22Rv1 (cell line): ENCODE measurements at regions not wholly inside any gene's neighbourhood (a gene's known extent, or its start where the extent isn't known, plus 50 kb on each side); places are given as distances from the start of the nearest gene placed in this dataset.
A peak's percentile ranks its signal among the peaks of the same experiment; 100 is the strongest.
"Not testable (repeated sequence)": the region's sequence is repeated elsewhere in the genome, so short reads cannot be mapped to it uniquely, and the experiment has no call there.

Experiments
- H3K27ac ChIP-seq: fragments of 450-650 bp; 2 replicates; pipeline ENCODE4 v1.5.1; 2017
- ZFX ChIP-seq: fragments of 450-650 bp; IDR thresholded peaks from 2 replicates; pipeline ENCODE4 v1.6.1; 2017; ENCODE audit warnings: antibody characterized with exemption, borderline replicate concordance
- TF ChIP-seq, protein P1 (sequence below): fragments of 450-650 bp; IDR thresholded peaks from 2 replicates; pipeline ENCODE4 v1.5.1; 2017; ENCODE audit warnings: mild to moderate bottlenecking

DNA sequence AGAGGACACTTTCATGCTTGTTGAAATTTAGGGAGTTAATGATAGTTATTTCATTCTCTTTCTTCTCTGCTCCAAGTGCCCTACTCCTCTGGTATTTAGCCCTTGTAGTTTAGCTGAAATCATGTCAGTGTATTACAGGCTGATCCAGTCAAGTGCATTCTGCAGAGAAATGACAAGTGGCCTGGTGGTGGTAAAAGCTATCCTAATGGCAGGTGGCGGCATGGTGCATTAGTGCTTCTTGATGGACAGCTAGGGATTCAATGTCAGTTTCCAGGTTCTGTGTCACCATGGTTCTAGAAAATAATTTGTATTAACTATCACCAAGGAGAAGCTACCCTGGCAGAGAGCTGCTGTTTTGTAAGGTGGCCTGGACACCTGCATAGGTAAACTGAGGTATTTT lies 90.0 kb upstream of the BNIP2 start:
- TF ChIP-seq, protein P1, sequence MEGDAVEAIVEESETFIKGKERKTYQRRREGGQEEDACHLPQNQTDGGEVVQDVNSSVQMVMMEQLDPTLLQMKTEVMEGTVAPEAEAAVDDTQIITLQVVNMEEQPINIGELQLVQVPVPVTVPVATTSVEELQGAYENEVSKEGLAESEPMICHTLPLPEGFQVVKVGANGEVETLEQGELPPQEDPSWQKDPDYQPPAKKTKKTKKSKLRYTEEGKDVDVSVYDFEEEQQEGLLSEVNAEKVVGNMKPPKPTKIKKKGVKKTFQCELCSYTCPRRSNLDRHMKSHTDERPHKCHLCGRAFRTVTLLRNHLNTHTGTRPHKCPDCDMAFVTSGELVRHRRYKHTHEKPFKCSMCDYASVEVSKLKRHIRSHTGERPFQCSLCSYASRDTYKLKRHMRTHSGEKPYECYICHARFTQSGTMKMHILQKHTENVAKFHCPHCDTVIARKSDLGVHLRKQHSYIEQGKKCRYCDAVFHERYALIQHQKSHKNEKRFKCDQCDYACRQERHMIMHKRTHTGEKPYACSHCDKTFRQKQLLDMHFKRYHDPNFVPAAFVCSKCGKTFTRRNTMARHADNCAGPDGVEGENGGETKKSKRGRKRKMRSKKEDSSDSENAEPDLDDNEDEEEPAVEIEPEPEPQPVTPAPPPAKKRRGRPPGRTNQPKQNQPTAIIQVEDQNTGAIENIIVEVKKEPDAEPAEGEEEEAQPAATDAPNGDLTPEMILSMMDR: no peak
- no peak for TF ChIP-seq ZFX

DNA sequence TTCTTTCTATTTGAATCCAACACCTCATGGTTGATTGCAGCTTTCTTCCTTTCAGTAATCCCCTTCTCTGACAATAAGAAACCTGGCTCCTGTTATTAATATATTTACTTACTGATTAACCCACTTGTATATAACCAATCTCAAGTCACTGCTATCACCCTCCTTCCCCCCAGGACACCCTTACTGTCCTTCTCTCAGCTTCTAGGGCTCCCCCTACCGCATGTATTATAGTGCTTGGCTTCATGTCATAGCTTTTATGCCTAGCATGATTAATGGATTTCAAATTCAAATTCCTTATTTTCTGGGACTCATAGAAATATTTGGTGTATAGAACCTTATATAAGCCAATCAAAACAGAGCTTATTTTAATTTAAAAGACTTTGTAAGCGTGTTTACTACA lies 75.7 kb upstream of the BNIP2 start:
- TF ChIP-seq, protein P1: no peak
- TF ChIP-seq ZFX: no peak
- no peak overlapping the region for H3K27ac ChIP-seq

More for the DNA sequence above, 90.0 kb upstream of the BNIP2 start:
- no peak overlapping the region for H3K27ac ChIP-seq

DNA sequence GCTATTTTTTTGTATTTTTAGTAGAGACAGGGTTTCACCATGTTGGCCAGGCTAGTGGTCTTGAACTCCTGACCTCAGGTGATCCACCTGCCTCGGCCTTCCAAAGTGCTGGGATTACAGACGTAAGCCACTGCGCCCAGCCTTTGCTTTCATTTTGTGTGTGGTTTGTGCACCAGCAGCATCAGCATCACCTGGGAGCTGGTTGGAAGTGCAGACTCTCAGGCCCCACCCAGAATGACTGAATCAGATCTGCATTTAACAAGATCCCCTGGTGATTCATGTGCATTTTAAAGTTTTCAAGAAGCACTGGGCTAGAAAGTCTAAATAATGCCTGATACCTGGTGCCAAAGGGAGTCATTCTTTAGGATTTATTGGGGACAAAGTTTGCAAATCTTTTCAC lies 73.4 kb upstream of the BNIP2 start:
- H3K27ac ChIP-seq: no peak overlapping the region
- no peak for TF ChIP-seq ZFX
- TF ChIP-seq, protein P1: no peak

DNA sequence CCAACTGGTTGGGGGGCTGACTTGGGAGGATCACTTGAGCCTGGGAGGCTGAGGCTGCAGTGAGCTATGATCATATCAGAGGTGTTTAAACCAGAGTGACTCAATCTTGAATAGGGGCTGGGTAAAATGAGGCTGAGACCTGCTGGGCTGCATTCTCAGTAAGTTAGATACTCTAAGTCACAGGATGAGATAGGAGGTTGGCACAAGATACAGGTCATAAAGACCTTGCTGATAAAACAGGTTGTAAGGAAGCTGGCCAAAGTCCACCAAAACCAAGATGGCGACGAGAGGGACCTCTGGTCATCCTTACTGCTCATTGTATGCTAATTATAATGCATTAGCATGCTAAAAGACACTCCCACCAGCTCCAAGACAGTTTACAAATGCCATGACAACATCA lies 71.1 kb upstream of the BNIP2 start:
- H3K27ac ChIP-seq: not testable (repeated sequence)

DNA sequence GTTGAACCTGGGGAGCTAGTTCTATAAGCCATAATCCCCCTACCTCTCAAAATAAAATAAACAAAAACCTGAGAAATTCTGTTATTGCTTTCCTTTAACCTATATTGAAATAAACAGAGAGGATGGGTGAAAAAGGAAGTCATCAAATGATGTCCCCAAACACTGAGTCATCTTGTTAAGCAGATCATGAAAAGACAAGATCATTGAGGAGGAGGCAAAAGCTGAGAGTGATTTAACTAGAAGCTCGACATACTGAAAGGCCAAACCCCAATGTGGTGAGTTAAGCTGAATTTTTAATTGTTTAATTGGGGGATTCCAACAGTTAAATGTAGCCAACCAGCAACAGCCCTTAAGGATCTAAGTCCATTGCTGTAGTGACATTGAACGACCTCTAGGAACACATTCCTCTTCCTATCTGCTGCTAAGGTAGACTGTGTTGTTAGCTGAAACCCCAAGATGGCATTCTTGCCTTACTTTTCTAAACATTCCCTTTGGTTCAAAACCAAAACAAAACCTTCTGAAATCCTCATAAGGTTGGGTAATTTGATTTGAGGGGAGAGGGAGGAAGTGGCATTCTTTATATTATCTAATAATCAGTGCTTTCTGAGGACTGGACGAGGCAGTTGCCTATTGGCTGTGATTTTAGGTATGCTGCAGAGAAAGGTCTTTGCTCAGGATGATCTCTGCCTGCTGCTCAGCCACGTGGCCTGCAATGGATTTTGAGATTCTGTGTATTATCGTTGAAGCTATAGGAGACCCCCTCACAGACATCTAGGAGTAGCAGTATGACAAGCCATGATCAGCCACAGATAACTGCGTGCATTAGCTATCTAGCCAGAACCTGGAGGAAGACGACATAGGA lies 62.7 kb upstream of the BNIP2 start:
- no peak for TF ChIP-seq ZFX
- TF ChIP-seq, protein P1: no peak
- H3K27ac ChIP-seq: no peak overlapping the region

DNA sequence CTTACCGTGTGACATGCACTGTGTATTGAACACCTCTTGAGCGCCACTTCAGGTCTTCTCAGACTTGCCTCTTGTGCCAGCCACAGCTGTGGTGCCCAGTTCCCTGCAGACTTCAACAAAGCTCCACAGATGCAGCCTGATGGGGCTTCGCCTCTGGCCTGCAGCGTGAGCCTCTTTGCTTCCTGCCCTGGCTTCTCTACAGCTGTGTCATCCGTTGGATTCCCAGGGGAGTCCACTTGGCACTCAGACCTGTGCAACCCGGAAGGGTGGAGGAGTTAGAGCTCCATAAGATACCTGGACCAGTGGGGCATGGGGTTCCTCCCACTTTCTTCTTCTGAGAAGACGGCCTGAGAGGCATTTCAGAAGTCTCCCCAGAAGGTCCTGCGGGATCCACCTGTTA lies 57.7 kb upstream of the BNIP2 start:
- no peak for TF ChIP-seq ZFX
- TF ChIP-seq, protein P1: no peak
- H3K27ac ChIP-seq: no peak overlapping the region

DNA sequence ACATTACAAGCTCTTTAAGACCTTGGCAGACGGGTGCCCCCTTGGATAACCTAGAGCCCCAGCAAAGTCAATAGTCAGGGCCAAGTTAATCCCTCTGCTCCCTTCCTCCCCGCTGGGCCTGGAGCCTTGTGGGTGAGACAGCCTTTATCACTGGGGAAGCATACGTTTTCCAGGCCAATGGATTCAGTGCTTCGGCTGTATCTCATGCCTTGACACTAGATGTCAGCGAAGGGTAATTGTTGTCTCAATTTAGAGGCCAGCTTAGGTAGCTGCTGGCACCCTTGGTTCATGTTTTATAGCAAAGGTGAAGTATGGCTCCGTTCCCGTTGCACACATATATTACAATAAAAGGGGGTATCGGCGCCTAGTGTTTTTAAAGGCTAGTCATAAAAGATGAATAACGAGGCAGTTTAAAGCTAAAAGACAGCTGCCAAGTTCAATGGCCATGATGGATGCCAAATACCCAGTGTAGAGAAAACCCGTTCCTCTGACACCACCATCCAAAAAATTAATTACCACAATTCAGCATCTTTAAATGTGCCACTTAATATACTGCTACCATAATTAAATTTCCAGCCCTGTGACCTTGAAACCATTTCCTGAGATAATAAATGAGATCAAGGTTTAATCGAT lies 52.3 kb upstream of the BNIP2 start:
- TF ChIP-seq, protein P1: peak; percentile 35
- TF ChIP-seq ZFX: no peak
- no peak overlapping the region for H3K27ac ChIP-seq
